ES-I3 (cell line): ENCODE measurements at regions not wholly inside any gene's neighbourhood (a gene's known extent, or its start where the extent isn't known, plus 50 kb on each side); places are given as distances from the start of the nearest gene placed in this dataset.

Source experiments
- H3K36me3 ChIP-seq: 2 replicates; pipeline ENCODE4 v1.6.1; 2013; ENCODE audit warnings: mild to moderate bottlenecking, low read length, control low read depth, moderate library complexity; ENCODE audit not compliant: insufficient read depth
- H3K4me1 ChIP-seq: 2 replicates; pipeline ENCODE4 v1.6.1; 2013; ENCODE audit warnings: mild to moderate bottlenecking, control low read depth, low read length; ENCODE audit not compliant: insufficient read depth
- H3K9ac ChIP-seq: 2 replicates; pipeline ENCODE4 v1.6.1; 2013; ENCODE audit warnings: low read depth, mild to moderate bottlenecking, low read length, moderate library complexity
- H3K9me3 ChIP-seq: 2 replicates; pipeline ENCODE4 v1.6.1; 2013; ENCODE audit warnings: mild to moderate bottlenecking, low read length, moderate library complexity; ENCODE audit not compliant: control insufficient read depth, insufficient read depth

GRCh38 chr11:94671553-94672366, 96.4 kb upstream of the AMOTL1 start:
- no peaks in the 10 kb centered on the region for H3K4me1 ChIP-seq
- H3K9ac ChIP-seq, result no peak overlapping the region
- peaks cover 11% of the 10 kb centered on the region; the same call in 1 of the 2 replicates for H3K9me3 ChIP-seq

GRCh38 chr11:94672636-94673035, 95.5 kb upstream of the AMOTL1 start:
- no peaks in the 10 kb centered on the region for H3K36me3 ChIP-seq
- H3K9ac ChIP-seq, result no peak overlapping the region
- H3K4me1 ChIP-seq, result no peaks in the 10 kb centered on the region
- H3K9me3 ChIP-seq, result peaks cover 11% of the 10 kb centered on the region; the same call in 1 of the 2 replicates

More at GRCh38 chr11:94671553-94672366, 96.4 kb upstream of the AMOTL1 start:
- no peaks in the 10 kb centered on the region for H3K36me3 ChIP-seq

GRCh38 chr11:94673386-94673785, 94.8 kb upstream of the AMOTL1 start:
- Histone ChIP-seq H3K9me3 (peaks cover 11% of the 10 kb centered on the region; the same call in 1 of the 2 replicates), H3K4me1 (no peaks in the 10 kb centered on the region), H3K36me3 (no peaks in the 10 kb centered on the region), H3K9ac (no peak overlapping the region)

GRCh38 chr11:94673951-94674491, 94.1 kb upstream of the AMOTL1 start:
- H3K36me3 ChIP-seq, result no peaks in the 10 kb centered on the region
- H3K9ac ChIP-seq, result no peak overlapping the region
- peaks cover 11% of the 10 kb centered on the region; the same call in 1 of the 2 replicates for H3K9me3 ChIP-seq
- H3K4me1 ChIP-seq, result peaks cover 6% of the 10 kb centered on the region; the same call in 1 of the 2 replicates

GRCh38 chr11:94675239-94675638, 92.9 kb upstream of the AMOTL1 start:
- H3K9ac ChIP-seq, result no peak overlapping the region
- no peaks in the 10 kb centered on the region for H3K36me3 ChIP-seq
- peaks cover 11% of the 10 kb centered on the region; the same call in 1 of the 2 replicates for H3K9me3 ChIP-seq
- peaks cover 10% of the 10 kb centered on the region; the same call in 1 of the 2 replicates for H3K4me1 ChIP-seq

- Histone ChIP-seq H3K9ac (no peak overlapping the region), H3K9me3 (peaks cover 11% of the 10 kb centered on the region; the same call in 1 of the 2 replicates), H3K36me3 (no peaks in the 10 kb centered on the region), H3K4me1 (peaks cover 10% of the 10 kb centered on the region; the same call in 1 of the 2 replicates)
Observed at GRCh38 chr11:94675813-94676212, 92.3 kb upstream of the AMOTL1 start.

- Histone ChIP-seq H3K4me1 (peaks cover 10% of the 10 kb centered on the region; the same call in 1 of the 2 replicates), H3K9me3 (peaks cover 7% of the 10 kb centered on the region; the same call in 1 of the 2 replicates), H3K9ac (no peak overlapping the region), H3K36me3 (no peaks in the 10 kb centered on the region)
Observed at GRCh38 chr11:94676814-94677213, 91.3 kb upstream of the AMOTL1 start.

GRCh38 chr11:94678236-94678635, 89.9 kb upstream of the AMOTL1 start:
- Histone ChIP-seq H3K9ac (no peak overlapping the region), H3K9me3 (no peaks in the 10 kb centered on the region), H3K36me3 (no peaks in the 10 kb centered on the region), H3K4me1 (peaks cover 10% of the 10 kb centered on the region; the same call in 1 of the 2 replicates)

- Histone ChIP-seq H3K9me3 (no peaks in the 10 kb centered on the region; the same call in 1 of the 2 replicates), H3K36me3 (no peaks in the 10 kb centered on the region), H3K4me1 (peaks cover 10% of the 10 kb centered on the region; the same call in 1 of the 2 replicates), H3K9ac (no peak overlapping the region)
Observed at GRCh38 chr11:94678901-94679300, 89.3 kb upstream of the AMOTL1 start.

- H3K36me3 ChIP-seq, result no peaks in the 10 kb centered on the region
- H3K9me3 ChIP-seq, result no peaks in the 10 kb centered on the region; the same call in none of the 2 replicates
- H3K4me1 ChIP-seq, result peaks cover 10% of the 10 kb centered on the region; the same call in 1 of the 2 replicates
- H3K9ac ChIP-seq, result no peak overlapping the region
Observed at GRCh38 chr11:94680426-94680825, 87.7 kb upstream of the AMOTL1 start.

- peaks cover 6% of the 10 kb centered on the region for H3K9me3 ChIP-seq
- H3K4me1 ChIP-seq, result peaks cover 10% of the 10 kb centered on the region; the same call in 1 of the 2 replicates
- H3K36me3 ChIP-seq, result no peaks in the 10 kb centered on the region
- H3K9ac ChIP-seq, result no peak overlapping the region
Observed at GRCh38 chr11:94681140-94681539, 87.0 kb upstream of the AMOTL1 start.

- H3K9ac ChIP-seq, result no peak overlapping the region
- H3K9me3 ChIP-seq, result peaks cover 6% of the 10 kb centered on the region
- H3K36me3 ChIP-seq, result no peaks in the 10 kb centered on the region
- H3K4me1 ChIP-seq, result peaks cover 10% of the 10 kb centered on the region; the same call in 1 of the 2 replicates
Observed at GRCh38 chr11:94681852-94682251, 86.3 kb upstream of the AMOTL1 start.

- peaks cover 16% of the 10 kb centered on the region for H3K4me1 ChIP-seq
- H3K9me3 ChIP-seq, result no peaks in the 10 kb centered on the region; the same call in 1 of the 2 replicates
- H3K36me3 ChIP-seq, result no peaks in the 10 kb centered on the region; the same call in 1 of the 2 replicates
- no peak overlapping the region for H3K9ac ChIP-seq
Observed at GRCh38 chr11:94694309-94695060, 73.7 kb upstream of the AMOTL1 start.

- no peaks in the 10 kb centered on the region; the same call in 1 of the 2 replicates for H3K36me3 ChIP-seq
- peaks cover 16% of the 10 kb centered on the region for H3K4me1 ChIP-seq
- no peak overlapping the region for H3K9ac ChIP-seq
- no peaks in the 10 kb centered on the region; the same call in 1 of the 2 replicates for H3K9me3 ChIP-seq
Observed at GRCh38 chr11:94697156-94697555, 71.0 kb upstream of the AMOTL1 start.
